ENCODE measurements at regions not wholly inside any gene's neighbourhood (a gene's known extent, or its start where the extent isn't known, plus 50 kb on each side); places are given as distances from the start of the nearest gene placed in this dataset.

DNA sequence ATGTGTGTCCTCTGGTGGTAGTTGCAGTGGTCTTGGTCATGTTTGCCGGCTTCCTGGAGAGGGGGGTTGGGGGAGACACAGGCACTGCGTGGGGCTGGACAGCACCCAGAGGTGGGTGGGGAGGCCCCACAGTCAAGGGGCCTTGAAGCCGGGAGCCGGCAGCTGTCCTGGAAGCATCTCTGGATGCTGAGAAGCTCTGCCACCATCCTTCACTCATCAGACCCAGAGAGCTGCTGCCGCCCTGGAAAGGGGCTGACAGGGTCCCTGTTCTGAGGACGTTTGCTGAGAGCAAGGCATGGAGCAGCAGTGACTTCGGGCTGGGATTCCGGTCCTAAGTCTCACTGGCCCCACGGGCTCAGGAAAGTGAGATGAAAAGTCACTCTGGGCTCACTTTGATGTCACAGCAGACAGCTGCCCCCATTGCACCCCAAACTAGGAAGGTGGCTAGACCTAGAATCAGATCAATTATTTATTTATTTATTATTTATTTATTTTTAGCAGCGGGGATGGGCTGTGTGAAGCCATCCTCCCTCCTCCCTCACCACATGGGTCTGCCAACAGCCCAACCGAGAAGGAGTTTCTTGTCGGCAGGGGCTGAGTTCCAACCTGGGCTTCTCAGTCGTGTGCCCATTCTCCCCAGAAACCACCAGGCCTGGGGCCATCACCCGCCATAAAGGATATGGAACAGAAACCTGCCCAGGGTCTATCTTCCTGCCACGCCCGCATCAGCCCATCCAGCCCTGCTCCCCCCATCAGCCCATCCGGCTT lies 547.4 kb downstream of the PTPRU start:
- in situ Hi-C loops (cut with HindIII; ENCODE audit: low pct_unique_long_range_greater_than_20kb, low sequenced_read_pairs), result no loop called here
- no peak for DNase-seq (ENCODE audit: low read depth)

DNA sequence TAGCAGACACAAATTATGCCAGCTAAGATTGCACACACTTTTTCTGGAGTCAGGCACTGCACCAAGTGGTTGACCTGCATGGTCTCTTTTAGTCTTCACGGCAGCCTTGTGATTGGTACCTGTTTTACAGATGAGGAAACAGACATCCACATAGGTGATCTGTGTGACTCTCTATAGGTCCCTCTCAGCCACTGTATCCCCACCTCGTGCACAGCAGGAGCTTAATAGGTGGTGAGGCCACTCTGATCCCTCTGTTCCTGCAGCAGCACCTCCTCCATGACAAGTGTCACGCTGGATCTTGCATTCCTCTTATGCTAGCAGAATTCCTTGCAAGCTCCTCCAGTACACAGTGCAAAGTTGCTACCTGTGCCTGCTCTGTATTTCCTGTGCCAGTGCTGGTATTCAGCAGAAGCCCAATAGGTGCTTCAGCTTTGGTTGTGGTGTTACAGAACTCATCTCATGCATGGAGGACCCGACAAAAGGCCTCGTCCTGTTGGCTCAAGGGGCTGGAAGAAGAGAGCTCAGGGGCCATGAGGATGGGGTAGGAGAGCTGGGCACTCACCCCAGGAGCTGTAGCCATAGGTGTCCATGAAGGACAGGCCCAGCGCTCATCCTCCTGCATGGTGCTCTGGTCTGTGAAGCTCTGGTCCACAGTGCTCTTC lies 546.7 kb downstream of the PTPRU start:
- no peak for DNase-seq (ENCODE audit: low read depth)
- in situ Hi-C loops (cut with HindIII; ENCODE audit: low pct_unique_long_range_greater_than_20kb, low sequenced_read_pairs), result no loop called here

DNA sequence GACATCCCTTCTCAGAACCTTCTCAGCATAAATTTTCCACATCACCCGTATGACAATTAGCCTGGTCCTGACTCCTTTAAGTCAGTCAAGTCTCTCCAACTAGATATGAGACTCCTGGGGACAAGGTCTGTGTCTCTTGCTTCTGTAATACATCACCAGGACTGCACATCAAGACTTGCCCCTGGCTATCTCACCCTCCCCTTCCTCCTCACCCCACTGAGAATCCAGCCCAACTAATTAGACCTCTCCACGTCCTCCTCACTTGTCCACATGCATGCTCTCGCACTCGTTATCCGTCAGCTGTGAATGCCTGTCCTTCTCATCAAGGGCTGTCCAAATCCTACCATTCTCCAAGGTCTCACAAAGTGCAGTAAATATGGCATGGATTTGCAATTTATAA lies 542.8 kb downstream of the PTPRU start:
- DNase-seq (ENCODE audit: low read depth), result no peak
- in situ Hi-C loops (cut with HindIII; ENCODE audit: low pct_unique_long_range_greater_than_20kb, low sequenced_read_pairs), result no loop called here

DNA sequence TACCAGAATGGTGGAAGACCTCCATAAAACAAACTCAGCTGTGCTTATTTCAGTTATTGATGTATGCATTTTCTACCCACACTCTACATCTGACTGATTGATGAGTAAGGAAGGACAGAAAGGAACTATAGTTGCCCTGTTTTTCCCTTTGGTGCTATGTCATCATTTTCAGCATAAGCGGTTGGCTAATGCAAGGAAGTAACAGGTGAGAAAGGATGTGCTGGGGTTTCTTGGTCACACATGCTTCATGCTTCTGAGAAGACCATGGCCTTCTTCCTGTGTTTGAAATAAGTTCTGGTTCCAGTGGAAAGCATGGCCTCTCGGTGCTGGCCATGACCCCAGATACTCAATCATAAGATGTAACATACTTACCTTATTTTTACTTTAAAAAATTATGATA lies 541.2 kb downstream of the PTPRU start:
- DNase-seq (ENCODE audit: low read depth), result no peak
- in situ Hi-C loops (cut with HindIII; ENCODE audit: low pct_unique_long_range_greater_than_20kb, low sequenced_read_pairs), result no loop called here

DNA sequence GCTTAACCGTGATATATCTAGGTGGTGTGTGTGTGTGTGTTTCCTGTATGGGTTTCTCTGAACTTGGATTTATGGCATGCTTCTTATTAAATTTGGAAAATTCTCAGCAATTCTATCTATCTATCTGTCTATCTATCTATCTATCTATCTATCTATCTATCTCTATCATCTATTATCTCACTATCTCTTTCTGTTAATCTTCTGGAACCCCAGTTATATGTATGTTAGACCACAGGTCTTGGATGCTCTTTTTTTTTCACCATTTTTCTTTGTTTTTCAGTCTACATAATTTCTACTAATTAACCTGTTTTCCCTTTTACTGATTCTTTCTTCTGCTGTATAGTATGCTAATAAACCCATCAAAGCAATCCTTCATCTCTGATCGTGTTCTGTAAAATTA lies 538.0 kb downstream of the PTPRU start:
- no peak for DNase-seq (ENCODE audit: low read depth)
- in situ Hi-C loops (cut with HindIII; ENCODE audit: low pct_unique_long_range_greater_than_20kb, low sequenced_read_pairs), result no loop called here

DNA sequence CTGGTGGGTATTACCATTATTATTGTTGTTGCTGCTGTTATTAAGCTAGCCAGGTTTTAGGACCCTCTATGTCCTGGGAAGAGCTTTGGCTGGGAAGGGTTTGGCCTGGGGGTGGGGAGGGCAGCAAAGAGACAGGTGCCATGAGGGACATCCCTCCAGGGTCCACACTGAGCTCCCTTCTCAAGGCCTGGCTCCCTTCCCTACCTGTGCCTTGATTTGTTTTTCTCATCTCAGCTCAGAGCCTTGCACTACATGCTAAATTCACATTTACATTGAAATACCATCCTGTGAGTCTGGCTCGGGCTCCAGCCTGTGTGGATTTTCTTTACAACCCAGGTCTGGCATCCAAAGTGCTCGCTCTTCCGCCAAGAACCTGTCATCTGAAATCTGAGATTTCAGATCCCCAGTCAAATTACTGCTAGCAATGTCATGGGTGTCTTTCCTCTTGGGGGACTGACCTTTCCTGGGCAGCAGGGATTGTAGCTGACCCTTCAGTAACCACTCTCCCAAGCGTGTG lies 536.3 kb downstream of the PTPRU start:
- DNase-seq (ENCODE audit: low read depth), result no peak
- in situ Hi-C loops (cut with HindIII; ENCODE audit: low pct_unique_long_range_greater_than_20kb, low sequenced_read_pairs), result no loop called here

DNA sequence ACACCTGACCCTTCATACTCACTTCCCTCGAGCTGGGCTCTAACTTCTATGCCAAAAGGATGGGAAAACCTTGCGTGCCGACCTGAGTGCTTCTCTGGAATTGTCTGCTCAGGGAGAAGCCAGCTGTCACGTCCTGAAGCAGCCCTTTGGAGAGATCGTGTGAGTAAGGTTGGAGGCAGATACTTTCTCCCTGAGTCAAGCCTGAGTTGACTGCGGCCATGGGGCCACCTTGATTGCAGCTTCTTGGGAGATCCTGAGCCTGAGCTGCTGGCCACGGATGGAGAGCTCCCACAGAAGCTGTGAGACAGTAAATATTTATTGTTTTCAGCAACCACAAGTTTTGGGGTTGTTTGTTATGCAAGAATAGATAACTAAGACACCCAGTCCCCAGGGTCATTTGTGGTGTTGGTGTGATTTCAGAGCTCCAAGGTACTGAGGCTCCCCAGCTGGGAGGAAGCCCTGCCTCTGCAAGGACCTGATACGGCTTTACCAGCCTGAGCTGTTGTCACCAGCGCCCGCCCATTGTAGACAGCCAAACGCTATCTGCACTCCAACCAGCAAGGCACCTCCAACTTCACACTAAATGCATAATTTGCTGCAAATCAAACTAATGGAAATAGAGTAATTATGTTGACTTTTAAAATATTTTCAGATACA lies 531.6 kb downstream of the PTPRU start:
- in situ Hi-C loops (cut with HindIII; ENCODE audit: low pct_unique_long_range_greater_than_20kb, low sequenced_read_pairs), result no loop called here
- no peak for DNase-seq (ENCODE audit: low read depth)

DNA sequence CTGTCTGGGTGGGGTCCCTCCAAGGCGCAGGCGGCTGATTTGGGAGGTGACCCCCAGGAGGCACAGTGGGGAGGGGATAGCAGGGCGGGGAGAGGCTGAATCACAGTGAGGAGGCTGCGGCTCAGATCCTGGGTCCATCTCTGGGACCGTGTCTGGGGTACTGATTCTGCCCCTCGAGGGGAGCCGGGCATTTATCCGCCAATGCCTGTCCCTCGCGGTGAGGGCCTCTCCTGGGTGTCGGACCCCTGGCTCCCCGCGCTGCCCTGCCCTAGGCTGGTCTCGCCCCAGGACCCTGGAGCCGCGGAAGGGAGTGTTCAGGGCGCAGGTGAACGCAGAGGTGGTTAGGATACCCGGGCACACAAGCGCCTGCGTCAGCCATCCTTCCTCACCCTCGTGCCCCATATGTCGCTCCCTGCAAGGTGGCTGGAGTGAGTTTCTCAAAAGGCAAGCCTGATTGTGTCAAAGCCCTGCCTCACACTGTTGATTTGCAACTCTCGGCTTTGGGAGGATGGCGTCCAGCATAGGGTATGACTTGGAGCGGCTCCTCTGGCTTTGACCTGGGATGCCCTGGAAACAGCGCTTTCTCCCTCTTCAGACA lies 530.9 kb downstream of the PTPRU start:
- in situ Hi-C loops (cut with HindIII; ENCODE audit: low pct_unique_long_range_greater_than_20kb, low sequenced_read_pairs), result no loop called here

DNA sequence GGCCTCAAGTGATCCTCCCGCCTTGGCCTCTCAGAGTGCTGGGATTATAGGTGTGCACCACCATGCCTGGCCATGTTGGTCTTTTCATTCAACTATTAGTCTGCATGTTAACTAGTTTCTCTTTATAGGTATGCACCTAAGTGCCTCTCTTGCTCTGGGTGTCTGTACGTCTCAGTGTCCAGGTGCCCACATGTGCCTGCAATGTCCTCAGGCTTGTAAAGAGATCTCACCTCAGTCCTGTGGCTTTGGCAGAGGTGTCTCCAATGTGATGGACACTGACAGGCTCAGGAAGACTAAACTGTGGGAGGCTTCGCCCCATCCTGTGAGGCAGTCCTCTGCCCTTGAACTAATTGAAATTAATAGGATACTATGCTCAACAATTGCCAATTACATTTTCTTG lies 526.3 kb downstream of the PTPRU start:
- no peak for DNase-seq (ENCODE audit: low read depth)
- in situ Hi-C loops (cut with HindIII; ENCODE audit: low pct_unique_long_range_greater_than_20kb, low sequenced_read_pairs), result no loop called here

More for the DNA sequence above, 530.9 kb downstream of the PTPRU start:
- no peak for DNase-seq (ENCODE audit: low read depth)

DNA sequence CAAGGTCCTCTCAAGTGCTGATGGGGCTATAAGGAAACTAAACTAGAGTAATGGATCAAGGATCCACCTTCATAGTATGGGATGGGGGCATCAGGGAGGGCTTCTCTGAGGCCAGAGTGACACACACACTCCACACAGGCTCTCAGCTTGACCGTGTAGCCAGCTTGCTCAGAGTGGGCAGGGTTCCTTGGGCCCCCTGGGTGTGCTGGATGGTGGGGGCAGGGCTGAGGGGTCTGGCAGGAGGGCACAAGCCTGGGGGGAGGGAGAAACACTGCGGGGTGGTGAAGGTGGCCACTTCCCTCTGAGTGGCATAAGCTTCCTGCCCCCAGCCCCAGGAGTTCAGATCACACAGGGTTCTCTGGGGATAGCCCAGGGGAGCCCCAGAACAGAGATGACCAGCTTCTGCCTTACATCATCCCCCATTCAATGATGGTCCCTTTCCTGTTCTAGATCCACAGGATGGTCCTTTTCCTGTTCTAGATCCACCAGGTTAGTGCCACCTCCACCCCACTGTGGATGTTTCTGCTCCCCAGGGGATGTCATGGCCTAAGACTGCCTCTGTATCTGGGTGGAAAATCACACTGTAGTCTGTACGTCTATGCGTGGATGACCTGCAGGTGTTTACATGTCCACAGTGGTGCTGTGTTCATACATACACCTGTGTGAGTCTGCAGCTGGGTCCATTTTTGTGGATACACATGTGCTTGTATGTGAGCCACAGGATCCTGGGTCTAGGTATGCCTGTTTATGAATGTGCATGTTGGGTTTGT lies 525.0 kb downstream of the PTPRU start:
- DNase-seq (ENCODE audit: low read depth), result no peak

DNA sequence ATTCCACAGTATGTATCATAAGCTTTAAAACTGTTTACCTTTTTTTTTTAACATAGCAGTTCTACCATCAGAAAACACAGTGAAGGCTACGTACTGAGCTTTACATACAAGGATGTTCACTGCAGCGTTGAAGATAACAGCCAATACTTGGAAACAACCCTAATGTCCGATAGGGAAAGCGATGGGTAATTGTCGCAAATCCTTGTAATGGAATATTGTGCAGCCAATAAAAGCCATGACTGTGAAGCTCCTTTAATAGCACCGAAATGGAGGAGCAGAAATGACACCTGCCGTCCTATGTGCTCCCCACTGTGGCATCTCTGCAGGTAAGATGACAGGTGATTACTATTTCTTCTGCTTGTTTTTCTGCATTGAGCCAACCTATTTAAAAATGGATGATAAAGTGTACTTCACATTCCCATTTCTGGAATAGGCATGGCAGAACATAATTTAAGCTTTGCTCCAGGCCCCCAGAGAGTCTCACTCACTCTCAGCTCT lies 523.8 kb downstream of the PTPRU start:
- in situ Hi-C loops (cut with HindIII; ENCODE audit: low pct_unique_long_range_greater_than_20kb, low sequenced_read_pairs), result no loop called here
- DNase-seq (ENCODE audit: low read depth), result no peak

More for the DNA sequence above, 525.0 kb downstream of the PTPRU start:
- in situ Hi-C loops (cut with HindIII; ENCODE audit: low pct_unique_long_range_greater_than_20kb, low sequenced_read_pairs), result no loop called here

DNA sequence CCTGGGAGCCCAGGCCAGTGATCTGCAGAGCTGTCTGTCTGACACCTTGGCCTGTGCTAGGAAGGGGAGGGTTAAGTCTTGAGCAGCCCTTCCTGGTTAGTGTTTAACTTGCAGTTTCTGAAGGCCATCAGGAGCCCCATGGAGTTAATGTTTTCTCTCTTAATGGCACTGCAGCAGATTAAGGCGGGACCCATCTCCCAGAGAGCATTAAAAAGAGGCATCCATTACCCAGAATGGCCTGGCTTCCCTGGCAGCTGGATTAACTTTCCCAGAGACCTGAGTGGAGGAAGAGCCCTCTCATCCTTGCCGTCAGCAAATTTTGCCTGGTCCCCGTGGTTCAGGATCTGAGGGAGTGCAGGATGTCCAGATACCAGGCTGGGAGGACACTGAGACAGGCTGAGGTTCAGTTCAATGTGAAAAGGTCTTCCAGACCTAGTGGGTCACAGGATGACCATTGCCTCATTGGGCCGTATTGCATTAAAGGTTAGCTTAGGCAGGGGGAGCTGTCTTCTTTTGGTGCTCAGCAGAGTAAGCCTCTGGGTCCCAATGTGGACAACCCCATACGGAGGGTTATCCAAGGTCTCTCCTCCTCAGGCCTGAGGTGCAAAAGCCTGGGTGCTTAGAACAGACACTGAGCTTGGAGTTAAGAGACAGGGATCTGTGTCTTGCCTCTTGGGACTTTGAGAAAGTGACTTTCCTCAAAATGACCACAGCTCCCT lies 522.6 kb downstream of the PTPRU start:
- in situ Hi-C loops (cut with HindIII; ENCODE audit: low pct_unique_long_range_greater_than_20kb, low sequenced_read_pairs), result no loop called here
- DNase-seq (ENCODE audit: low read depth), result peak; percentile 47

DNA sequence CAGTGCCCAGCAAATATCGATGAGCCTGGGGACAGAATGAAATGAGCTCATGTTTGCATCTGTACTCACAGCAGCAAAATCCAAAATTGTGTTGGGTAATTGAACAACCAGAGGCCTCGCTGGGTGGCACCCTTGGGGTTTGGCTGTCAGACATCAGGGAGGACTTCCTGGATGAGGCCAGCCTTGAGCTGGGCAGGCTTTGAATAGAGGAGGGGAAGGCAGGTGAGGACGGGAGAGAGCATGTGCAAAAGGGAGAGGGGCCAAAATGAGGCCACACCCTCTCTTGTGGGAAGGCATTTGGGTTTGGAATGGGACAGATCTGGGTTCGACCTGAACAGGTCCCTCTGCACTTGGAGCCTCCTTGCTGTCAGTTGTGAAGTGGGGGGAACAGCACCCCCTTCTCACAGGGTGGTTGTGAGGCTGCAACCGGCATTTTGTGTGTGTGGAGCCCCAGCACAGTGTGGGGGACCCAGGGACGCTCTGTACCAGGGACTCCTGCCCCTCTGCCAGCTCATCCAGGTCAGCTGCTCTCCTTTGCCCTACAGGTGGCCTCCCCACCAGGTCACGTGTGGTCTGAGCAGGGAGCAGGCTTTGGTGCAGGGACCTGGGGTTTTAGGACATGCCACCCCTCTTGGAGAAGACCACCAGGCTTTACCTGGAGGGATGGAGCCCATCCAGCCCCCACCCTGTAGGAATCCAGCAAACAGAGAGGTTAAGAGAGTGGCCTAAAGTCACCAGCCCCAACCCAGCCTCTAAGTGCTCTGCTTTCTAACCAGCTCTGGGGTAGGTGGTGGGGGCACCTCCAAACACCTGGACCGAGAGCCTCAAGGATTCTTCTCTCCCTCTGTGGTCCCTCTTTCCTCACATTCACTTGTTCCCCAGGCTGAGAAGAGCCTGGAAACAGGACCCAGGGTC lies 521.8 kb downstream of the PTPRU start:
- DNase-seq (ENCODE audit: low read depth), result no peak
- in situ Hi-C loops (cut with HindIII; ENCODE audit: low pct_unique_long_range_greater_than_20kb, low sequenced_read_pairs), result no loop called here

DNA sequence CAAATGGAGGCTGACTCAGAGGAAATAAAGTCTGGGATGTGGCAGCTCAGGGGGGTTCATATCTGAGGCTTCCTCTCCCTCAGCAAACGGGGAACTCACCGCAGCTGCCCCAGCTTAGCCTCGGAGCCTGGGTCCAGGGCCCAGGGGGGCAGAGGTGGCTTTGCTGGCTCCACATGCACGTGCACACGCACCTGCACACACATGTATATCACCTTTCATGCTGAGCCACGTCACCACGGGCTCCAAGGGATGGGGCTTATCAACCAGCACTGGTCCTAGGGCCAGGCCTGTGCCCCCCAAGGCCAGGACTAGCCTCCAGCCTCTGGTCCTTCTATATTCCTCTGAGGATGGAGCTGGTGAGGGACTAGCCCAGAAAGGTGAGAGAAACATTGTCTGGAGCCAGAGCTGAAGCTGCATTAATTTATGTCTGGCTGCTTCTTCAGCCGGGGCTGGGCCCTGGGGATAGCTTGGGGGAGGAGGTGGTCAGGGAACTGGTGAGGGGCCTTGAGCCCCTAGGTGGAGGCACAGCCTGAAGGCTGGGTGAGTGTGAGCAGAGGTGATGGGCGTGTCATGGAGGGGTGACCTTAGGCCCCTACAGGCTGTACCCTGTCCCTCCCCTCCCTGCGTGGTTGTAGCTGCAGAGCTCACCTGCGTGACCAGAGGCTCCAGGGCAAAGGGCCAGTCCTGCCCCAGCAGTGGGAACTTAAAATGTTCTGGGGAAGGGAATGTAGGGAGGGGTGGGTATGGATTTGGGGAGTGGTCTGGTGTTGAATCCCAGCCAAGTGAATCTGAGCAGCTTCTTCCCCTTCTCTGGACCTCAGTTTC lies 520.8 kb downstream of the PTPRU start:
- DNase-seq (ENCODE audit: low read depth), result no peak
- in situ Hi-C loops (cut with HindIII; ENCODE audit: low pct_unique_long_range_greater_than_20kb, low sequenced_read_pairs), result no loop called here

DNA sequence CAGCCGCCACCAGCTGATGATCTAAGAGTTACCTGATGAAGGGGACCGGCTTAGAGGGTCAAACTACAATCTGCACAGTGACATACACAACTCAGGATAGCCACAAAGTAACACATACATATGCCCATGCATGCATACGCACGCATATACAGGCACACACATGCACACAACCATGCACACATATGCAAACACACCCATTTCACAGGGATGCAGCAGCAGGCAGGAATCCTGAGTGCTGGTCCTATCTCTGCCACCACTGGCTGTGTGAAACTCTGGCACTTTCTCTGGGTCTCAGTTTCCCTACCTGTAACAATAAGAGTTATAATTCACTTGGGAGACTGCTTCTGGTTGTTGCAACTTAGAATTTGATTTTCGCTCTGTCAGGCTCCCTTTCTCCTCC lies 520.2 kb downstream of the PTPRU start:
- DNase-seq (ENCODE audit: low read depth), result no peak
- in situ Hi-C loops (cut with HindIII; ENCODE audit: low pct_unique_long_range_greater_than_20kb, low sequenced_read_pairs), result no loop called here

DNA sequence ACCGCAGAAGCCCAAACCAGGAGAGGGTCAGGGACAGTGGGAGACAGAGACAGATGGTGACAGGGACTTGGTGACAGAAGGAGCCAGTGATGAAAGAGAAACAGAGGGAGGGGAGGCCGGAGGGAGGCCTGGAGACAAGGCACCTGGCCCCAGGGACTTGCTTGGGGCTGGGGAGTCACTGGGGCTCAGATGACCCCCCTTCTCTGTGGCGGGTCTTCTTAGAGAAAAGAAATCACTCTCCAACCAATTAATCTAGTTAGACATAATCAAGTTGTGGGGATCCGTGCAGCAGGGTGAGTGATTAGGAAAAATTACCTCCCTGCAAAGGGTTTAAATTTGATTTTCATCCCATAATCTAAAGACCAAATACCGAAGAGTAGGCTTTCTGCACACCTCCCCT lies 519.8 kb downstream of the PTPRU start:
- in situ Hi-C loops (cut with HindIII; ENCODE audit: low pct_unique_long_range_greater_than_20kb, low sequenced_read_pairs), result no loop called here
- no peak for DNase-seq (ENCODE audit: low read depth)
